ENCODE measurements at regions not wholly inside any gene's neighbourhood (a gene's known extent, or its start where the extent isn't known, plus 50 kb on each side); places are given as distances from the start of the nearest gene placed in this dataset.

- H3K4me1 Mint-ChIP-seq (ENCODE audit: low read depth) = no peaks in the 10 kb centered on the region
- H3K27me3 Mint-ChIP-seq (ENCODE audit: insufficient read depth) = peaks cover 42% of the 10 kb centered on the region
- TF ChIP-seq CTCF (IDR thresholded peaks at IDR 0.05) = no peak
- H3K27ac Mint-ChIP-seq = no peak overlapping the region
- no peak for DNase-seq
- H3K9me3 Mint-ChIP-seq = no peaks in the 10 kb centered on the region
- H3K36me3 Mint-ChIP-seq (ENCODE audit: low read depth) = no peaks in the 10 kb centered on the region
- H3K4me3 Mint-ChIP-seq = no peak overlapping the region
These were observed 72.0 kb downstream of the FOS start for GRCh38 chr14:75350505-75351060.

- DNase-seq = no peak
- TF ChIP-seq CTCF (IDR thresholded peaks at IDR 0.05) = no peak
- Mint-ChIP-seq H3K36me3 (ENCODE audit: low read depth) (no peaks in the 10 kb centered on the region), H3K27ac (no peak overlapping the region), H3K4me1 (ENCODE audit: low read depth) (no peaks in the 10 kb centered on the region), H3K27me3 (ENCODE audit: insufficient read depth) (peaks cover 42% of the 10 kb centered on the region), H3K9me3 (no peaks in the 10 kb centered on the region), H3K4me3 (no peak overlapping the region)
These were observed 68.7 kb upstream of the JDP2 start for GRCh38 chr14:75359098-75359497.

GRCh38 chr14:75361041-75361440 lies 66.8 kb upstream of the JDP2 start:
- no peak overlapping the region for H3K27ac Mint-ChIP-seq
- no peaks in the 10 kb centered on the region for H3K36me3 Mint-ChIP-seq (ENCODE audit: low read depth)
- no peak overlapping the region for H3K4me3 Mint-ChIP-seq
- DNase-seq = no peak
- no peaks in the 10 kb centered on the region for H3K9me3 Mint-ChIP-seq
- peaks cover 40% of the 10 kb centered on the region for H3K27me3 Mint-ChIP-seq (ENCODE audit: insufficient read depth)
- no peak for TF ChIP-seq CTCF (IDR thresholded peaks at IDR 0.05)
- no peaks in the 10 kb centered on the region for H3K4me1 Mint-ChIP-seq (ENCODE audit: low read depth)

GRCh38 chr14:75361751-75362433 lies 65.9 kb upstream of the JDP2 start:
- Mint-ChIP-seq H3K36me3 (ENCODE audit: low read depth) (no peaks in the 10 kb centered on the region), H3K9me3 (no peaks in the 10 kb centered on the region), H3K27me3 (ENCODE audit: insufficient read depth) (peaks cover 45% of the 10 kb centered on the region), H3K4me3 (no peak overlapping the region), H3K27ac (no peak overlapping the region), H3K4me1 (ENCODE audit: low read depth) (no peaks in the 10 kb centered on the region)
- no peak for DNase-seq
- no peak for TF ChIP-seq CTCF (IDR thresholded peaks at IDR 0.05)

- no peak overlapping the region for H3K27ac Mint-ChIP-seq
- TF ChIP-seq CTCF (IDR thresholded peaks at IDR 0.05) = no peak
- no peaks in the 10 kb centered on the region for H3K36me3 Mint-ChIP-seq (ENCODE audit: low read depth)
- peaks cover 44% of the 10 kb centered on the region for H3K27me3 Mint-ChIP-seq (ENCODE audit: insufficient read depth)
- H3K4me1 Mint-ChIP-seq (ENCODE audit: low read depth) = no peaks in the 10 kb centered on the region
- no peak for DNase-seq
- H3K4me3 Mint-ChIP-seq = no peak overlapping the region
- no peaks in the 10 kb centered on the region for H3K9me3 Mint-ChIP-seq
These were observed 64.7 kb upstream of the JDP2 start for GRCh38 chr14:75363130-75363529.

All from HFFc6 (cell line).